AG20443 (cell line): ENCODE measurements at regions not wholly inside any gene's neighbourhood (a gene's known extent, or its start where the extent isn't known, plus 50 kb on each side); places are given as distances from the start of the nearest gene placed in this dataset.

Source experiments
- DNase-seq: peaks from one replicate; pipeline ENCODE4 v3.0.0; 2012; ENCODE audit warnings: low spot score, mixed read lengths

- DNase-seq, result no peak
Observed at GRCh38 chr7:33754933-33755928, 150.1 kb upstream of the BMPER start.

DNA sequence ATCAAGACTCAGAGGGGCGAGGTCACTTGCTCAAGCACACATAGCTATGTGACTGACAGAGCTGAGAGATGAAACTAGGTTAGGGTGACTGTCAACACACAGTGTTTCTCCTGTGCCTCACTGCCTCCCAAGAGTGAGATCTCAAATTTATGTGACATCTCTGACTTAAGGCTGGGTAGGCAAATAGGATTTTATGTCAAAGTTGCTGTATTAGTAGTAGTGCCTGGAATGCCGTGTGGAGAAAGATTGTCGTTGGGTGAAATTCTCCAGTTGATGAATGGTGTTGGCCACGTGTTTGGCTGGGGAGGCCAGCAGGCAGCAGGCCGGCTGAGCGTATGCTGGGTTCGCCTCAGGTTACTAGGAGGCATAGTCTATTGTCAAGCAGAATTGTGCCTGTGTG, 148.3 kb upstream of the BMPER start:
- DNase-seq, result peak; percentile 86

DNA sequence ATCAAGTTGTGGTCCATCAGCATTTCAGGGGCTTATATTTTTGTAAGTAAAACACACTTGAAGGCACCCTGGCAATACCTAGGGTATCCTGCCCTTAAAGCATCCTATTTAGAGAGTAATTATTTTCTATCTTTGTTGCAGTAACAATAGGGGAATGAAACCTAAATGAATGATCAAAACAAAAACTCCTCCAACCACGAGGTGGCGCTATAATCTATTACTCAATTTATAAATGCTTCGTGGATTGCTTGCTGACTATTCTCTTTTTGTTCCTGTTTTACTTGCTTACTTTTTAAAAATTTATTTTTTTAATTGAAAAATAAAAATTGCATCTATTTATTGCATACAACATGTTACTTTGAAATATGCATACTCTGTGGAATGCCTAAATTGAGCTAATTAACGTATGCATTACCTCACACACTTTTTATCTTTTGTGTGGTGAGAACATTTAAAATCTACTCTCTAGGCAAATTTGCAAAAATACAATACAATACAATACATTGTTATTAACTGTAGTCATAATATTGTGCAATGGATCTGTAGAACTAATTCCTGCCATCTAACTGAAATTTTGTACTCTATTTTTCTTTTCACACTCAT, 147.7 kb upstream of the BMPER start:
- no peak for DNase-seq

- no peak for DNase-seq
Observed at GRCh38 chr7:33760146-33760545, 145.2 kb upstream of the BMPER start.

DNA sequence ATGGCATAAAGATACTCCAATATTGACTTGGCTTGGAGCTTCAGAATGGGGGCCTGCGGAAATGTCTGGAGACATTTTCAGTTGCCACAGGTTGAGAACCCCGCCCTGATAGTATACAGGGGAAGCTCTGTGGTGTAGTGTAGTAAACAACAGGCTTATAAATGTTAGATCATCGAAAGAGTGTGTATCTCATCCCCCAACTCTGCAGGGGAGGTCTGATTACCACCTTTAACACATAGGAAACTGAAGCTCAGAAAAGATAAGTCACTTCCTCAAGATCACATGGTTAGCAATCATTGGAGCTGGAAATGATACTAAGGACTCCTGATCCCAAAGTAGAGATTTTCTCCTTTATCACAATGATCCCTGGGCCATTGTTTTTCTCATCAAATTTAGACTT, 144.5 kb upstream of the BMPER start:
- DNase-seq, result no peak

- DNase-seq, result no peak
Observed at GRCh38 chr7:33761449-33762080, 143.8 kb upstream of the BMPER start.

DNA sequence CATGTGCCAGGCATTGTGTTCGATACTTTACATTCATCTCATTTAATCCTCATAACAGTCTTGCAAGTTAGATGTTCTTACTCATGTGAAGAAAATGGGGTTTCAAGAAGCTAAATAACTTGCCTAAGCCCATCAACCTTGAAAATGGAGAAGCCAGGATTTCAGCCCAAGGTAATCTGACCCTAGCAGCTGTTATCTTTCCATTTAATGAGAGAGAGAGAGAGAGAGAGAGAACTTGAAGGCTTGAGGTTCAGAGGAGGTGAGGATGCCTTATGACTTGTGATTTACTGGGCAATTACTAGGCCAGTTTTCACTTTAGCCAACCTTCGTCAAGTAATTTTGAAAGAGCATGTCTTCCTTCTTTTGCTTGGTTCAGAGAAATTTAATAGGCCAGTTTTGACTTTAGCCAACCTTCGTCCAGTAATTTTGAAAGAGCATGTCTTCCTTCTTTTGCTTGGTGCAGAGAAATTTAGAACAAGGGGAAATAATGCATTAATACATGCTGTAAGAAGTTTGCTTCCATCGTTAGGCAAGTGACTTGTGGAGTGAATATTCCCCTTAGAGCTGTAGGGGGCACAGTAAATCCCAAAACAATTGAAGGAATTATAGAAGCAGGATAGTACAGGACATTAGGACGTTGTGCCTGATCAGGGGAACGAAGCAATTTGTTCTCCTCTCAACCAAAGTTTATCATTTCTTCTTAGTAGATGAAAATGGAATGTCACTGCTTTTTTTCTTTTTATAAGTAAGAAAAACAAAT, 143.0 kb upstream of the BMPER start:
- DNase-seq, result no peak

DNA sequence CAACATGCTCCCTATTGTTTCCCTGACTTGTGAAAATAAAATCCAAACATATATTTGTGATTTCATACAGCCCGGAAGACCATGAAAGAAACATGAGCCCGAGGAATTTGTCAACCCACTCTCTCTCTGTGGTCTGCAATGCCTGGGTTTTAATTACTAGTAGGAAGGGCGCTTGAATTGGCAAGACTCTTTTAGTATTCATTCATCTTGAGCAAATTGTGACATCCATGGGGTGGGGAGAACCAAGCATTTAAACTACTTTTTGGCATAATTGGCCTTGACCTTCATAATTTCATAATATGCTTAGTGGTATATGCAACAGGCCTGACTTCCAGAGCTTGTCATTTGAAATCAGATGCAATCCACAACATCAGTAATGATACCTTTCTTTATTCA, 142.4 kb upstream of the BMPER start:
- no peak for DNase-seq

DNA sequence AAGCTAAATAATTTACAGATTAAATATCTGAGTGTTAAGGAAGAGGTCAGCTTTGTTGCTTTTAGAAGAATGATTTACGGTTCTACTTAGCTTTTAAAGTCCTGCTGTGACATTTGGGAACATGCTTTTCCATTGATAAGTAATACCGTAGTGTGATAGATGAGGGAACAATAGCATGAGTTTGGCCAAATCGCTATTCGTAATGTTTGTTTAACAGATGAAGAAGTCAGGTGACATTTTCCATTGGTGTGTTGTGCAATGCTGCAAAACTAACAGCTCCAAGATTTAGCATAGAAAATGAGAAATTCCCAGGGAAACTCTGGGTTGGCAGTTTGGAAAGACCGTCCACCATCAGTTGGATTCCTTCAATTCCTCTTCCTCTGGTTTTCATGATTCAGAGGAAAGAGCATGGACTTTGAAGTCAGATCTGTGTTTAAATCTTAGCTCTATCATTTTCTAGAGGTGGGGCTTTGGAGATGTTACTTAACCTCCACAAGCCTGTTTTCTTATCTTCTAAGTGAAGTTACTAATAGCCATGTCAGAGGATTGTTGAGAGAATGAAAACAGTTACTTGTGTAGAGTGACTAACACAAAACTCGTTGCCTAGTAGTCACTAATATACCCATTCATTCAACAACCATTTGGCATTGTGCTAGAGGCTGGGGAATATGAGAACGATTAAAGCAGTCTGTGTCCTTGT, 140.4 kb upstream of the BMPER start:
- peak; percentile 51 for DNase-seq

DNA sequence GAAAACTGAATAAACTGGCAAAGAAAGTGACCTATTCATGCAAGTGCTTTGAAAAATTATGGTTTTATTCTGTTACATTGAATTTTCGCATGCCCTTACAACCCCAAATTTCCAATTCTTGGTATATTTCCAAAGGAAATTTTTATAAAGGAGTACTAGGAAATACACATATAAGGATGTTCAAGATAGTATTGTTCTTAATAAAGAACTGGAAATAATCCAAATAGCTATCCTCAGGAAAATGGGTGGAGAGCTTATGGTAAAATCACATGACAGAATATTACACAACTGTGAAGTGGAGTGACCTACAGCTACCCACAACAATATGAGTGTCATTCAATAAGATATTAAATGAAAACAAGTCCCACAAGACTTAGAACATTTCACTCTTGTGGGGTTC, 138.9 kb upstream of the BMPER start:
- no peak for DNase-seq

DNA sequence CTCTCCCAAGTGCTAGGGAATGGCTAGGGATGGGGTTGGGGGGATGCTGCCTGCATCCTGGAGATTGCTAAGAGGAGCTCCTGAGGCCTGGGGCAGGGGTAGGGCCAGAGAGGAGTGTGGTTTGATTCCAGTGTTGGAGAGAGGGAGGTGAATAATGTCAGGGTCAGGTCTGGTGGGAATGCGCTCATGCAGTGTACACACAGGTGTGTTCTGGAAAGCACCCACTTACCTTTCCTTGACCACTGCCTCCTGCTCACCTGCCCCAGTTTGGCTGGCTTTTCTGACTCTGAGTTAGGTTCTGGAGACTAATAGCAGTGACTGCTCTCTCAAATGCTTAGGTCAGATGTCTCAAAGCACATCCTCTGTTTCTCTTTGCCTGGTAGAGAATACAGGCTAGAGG, 135.4 kb upstream of the BMPER start:
- DNase-seq, result no peak

DNA sequence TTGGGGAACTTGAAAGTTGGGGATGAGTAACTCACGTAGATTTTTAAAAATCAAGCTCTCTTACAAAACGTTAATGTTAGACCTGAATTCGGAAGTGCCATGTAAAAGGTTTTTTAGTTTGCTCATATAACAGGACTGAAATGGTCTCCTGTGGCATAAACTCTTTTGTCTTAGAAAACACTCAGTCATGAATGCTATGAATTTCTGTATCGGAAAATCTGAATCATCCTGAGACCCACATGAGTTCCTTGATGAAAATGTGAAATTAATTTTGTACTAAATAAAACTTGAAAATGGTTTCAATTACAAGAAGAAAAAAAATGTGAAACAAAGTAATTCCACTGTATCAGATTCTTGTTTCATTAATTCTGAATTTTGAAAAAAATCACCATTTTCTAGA, 134.8 kb upstream of the BMPER start:
- no peak for DNase-seq

- DNase-seq, result no peak
Observed at GRCh38 chr7:33771422-33771821, 133.9 kb upstream of the BMPER start.

- peak; percentile 52 for DNase-seq
Observed at GRCh38 chr7:33773053-33773452, 132.3 kb upstream of the BMPER start.

GRCh38 chr7:33774762-33775523, 130.4 kb upstream of the BMPER start:
- no peak for DNase-seq

DNA sequence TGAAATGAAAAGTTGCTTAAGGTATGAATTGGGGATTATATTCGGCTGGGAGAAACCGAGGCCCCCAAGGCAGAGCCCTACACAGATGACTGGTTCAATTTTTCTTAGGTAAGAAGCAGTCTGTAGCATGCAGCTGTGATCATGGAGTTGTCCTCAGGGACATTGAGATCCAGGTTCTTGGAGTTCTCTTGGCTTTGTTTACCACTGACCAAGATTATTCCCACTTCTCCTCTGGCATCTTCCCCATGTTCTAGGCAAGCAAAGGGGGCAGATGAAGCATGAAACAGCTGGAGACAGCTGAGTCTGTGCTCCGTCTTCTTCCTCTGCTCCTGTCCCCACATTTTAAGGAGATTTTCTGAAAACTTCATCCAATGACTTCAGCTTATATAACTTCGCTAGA, 129.5 kb upstream of the BMPER start:
- no peak for DNase-seq

DNA sequence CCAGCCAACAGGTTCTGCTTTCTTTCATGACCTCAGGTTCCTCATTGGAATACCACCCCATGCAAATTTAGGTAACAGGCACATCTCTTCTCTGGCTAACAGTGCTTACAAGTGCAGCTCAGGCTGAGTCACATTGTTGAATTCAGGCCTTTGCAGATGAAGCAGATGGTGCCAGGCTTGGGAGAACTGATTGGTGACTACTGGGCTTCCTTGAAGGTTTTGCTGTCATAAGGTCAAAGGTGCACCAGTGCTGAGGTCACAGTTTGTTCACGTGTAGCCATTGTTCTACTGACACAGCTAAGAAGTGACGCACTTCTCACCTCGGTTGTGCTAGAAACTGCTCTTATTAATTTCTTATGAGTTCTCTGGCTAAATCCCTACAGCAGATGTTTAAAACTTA, 128.6 kb upstream of the BMPER start:
- peak; percentile 26 for DNase-seq

- DNase-seq, result no peak
Observed at GRCh38 chr7:33778195-33778594, 127.1 kb upstream of the BMPER start.

- DNase-seq, result no peak
Observed at GRCh38 chr7:33779216-33779615, 126.1 kb upstream of the BMPER start.

GRCh38 chr7:33781167-33781566, 124.2 kb upstream of the BMPER start:
- DNase-seq, result no peak

DNA sequence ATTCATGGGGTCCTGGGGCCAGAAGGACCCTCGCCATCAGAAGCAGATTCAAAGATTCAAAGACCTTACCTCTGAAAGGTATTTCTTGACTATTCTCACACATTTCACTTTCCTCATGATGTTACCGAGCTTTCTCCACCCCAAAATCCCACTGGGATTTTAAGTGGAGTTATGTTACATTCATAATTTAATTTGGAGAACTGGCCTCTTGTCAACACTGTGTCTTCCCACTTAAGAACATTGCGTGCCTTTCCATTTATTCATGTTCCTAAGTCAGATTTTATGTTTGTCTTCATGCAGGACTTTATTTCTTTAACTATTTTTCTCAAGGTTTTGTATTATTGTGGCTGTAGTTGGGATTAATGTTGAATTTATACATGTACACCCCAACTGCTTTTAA, 123.5 kb upstream of the BMPER start:
- DNase-seq, result no peak
